BE2C (cell line): ENCODE measurements at regions not wholly inside any gene's neighbourhood (a gene's known extent, or its start where the extent isn't known, plus 50 kb on each side); places are given as distances from the start of the nearest gene placed in this dataset.

Experiments
- DNase-seq: peaks from one replicate; pipeline ENCODE4 v3.0.0-alpha.2; 2020
- H3K27me3 ChIP-seq: fragments of 250-450 bp; sonication (Bioruptor Pico); 2 replicates; pipeline ENCODE4 v1.5.1; 2020; ENCODE audit warnings: mild to moderate bottlenecking
- H3K36me3 ChIP-seq: fragments of 250-450 bp; sonication (Bioruptor Pico); 2 replicates; pipeline ENCODE4 v1.5.1; 2020; ENCODE audit warnings: mild to moderate bottlenecking
- H3K4me1 ChIP-seq: fragments of 250-450 bp; sonication (Bioruptor Pico); 2 replicates; pipeline ENCODE4 v1.5.1; 2020
- H3K4me3 ChIP-seq: 2 replicates; pipeline ENCODE4 v1.5.1; 2011; ENCODE audit warnings: low read depth, low read length
- H3K9me3 ChIP-seq: fragments of 250-450 bp; sonication (Bioruptor Pico); 2 replicates; pipeline ENCODE4 v1.5.1; 2020
- TF ChIP-seq, protein P1 (sequence below): IDR thresholded peaks from 2 replicates; pipeline ENCODE4 v1.5.1; 2012; ENCODE audit warnings: mild to moderate bottlenecking, low read depth, low read length

DNA sequence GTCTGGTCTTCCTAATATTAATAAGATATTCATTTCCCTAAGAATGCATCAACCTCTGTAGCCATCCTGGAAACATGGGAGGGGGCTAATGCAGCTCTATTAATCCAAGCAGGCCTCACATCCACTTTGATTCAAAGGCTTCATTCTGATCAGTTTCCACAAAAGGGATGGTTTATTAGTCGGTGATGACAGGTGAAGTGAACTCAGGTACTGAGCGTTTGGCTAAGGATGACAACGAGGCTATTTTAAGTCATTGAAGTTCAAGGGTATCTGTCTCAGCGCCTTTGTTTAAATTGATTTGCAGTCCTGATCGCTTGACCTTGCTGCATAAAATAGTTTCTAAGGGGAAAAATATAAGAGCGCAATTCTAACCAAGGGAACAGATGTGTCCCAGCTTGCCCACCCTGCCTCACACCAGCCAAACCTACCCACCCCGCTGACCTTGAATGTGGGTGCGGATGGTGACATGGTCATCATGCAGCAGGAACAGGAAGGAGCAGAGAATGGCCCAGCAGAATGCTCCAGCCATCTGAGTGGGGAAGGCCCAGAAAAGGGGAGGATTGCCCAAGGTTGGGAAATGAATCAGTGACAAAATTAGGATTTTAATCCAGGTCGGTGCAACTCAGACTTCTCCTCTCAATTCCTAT lies 70.5 kb upstream of the ZNF618 start:
- DNase-seq = no peak
- Histone ChIP-seq H3K9me3 (no peaks in the 10 kb centered on the region), H3K4me1 (peaks cover 6% of the 10 kb centered on the region), H3K4me3 (no peak overlapping the region), H3K36me3 (no peaks in the 10 kb centered on the region), H3K27me3 (no peaks in the 10 kb centered on the region)
- TF ChIP-seq, protein P1, sequence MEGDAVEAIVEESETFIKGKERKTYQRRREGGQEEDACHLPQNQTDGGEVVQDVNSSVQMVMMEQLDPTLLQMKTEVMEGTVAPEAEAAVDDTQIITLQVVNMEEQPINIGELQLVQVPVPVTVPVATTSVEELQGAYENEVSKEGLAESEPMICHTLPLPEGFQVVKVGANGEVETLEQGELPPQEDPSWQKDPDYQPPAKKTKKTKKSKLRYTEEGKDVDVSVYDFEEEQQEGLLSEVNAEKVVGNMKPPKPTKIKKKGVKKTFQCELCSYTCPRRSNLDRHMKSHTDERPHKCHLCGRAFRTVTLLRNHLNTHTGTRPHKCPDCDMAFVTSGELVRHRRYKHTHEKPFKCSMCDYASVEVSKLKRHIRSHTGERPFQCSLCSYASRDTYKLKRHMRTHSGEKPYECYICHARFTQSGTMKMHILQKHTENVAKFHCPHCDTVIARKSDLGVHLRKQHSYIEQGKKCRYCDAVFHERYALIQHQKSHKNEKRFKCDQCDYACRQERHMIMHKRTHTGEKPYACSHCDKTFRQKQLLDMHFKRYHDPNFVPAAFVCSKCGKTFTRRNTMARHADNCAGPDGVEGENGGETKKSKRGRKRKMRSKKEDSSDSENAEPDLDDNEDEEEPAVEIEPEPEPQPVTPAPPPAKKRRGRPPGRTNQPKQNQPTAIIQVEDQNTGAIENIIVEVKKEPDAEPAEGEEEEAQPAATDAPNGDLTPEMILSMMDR = no peak

DNA sequence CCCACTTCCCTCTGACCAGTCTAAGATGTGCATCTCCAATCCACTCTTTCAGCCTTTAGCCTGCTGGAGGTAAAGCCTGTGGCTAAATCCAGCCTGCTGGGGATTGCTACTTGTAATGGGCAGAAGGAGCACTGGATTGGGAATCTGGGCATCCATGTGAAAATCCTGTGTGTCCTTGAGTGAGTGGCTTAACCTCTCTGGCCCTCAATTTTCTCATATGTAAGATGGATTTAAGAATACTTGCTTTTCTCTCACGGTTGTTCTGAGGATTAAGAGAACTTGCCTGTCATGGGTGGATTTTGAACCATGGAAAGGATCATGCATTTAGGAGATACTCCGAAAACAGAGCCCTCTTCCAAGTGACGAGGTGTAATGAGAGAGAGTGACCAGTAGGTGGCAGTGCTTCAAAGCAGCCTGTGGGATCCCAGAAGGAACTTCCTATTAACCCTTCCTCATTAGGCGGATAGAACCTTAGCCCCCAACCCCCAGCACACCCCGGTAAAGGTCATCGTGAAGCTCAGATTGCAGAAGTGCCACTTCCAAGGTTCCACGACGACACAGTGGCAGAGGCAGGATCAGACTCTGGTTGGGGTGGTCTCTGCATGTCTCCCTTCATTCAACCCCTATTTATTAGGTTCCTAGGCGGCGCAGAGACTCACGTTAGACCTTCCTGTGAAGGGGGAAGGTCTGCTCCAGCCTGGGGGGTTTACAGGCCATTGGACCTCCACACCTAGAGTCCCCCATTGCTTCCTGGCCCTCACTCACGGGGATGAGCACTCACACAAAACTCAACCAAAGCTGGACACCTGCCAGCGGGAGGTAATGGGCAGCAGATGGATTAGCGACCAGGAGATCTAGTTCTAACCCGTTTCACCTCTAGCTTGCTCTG lies 68.7 kb upstream of the ZNF618 start:
- TF ChIP-seq, protein P1 = peak; percentile 98
- Histone ChIP-seq H3K27me3 (no peaks in the 10 kb centered on the region), H3K4me3 (peak overlapping the region; percentile 47), H3K4me1 (peaks cover 4% of the 10 kb centered on the region), H3K9me3 (no peaks in the 10 kb centered on the region), H3K36me3 (no peaks in the 10 kb centered on the region)
- peak; percentile 51 for DNase-seq

DNA sequence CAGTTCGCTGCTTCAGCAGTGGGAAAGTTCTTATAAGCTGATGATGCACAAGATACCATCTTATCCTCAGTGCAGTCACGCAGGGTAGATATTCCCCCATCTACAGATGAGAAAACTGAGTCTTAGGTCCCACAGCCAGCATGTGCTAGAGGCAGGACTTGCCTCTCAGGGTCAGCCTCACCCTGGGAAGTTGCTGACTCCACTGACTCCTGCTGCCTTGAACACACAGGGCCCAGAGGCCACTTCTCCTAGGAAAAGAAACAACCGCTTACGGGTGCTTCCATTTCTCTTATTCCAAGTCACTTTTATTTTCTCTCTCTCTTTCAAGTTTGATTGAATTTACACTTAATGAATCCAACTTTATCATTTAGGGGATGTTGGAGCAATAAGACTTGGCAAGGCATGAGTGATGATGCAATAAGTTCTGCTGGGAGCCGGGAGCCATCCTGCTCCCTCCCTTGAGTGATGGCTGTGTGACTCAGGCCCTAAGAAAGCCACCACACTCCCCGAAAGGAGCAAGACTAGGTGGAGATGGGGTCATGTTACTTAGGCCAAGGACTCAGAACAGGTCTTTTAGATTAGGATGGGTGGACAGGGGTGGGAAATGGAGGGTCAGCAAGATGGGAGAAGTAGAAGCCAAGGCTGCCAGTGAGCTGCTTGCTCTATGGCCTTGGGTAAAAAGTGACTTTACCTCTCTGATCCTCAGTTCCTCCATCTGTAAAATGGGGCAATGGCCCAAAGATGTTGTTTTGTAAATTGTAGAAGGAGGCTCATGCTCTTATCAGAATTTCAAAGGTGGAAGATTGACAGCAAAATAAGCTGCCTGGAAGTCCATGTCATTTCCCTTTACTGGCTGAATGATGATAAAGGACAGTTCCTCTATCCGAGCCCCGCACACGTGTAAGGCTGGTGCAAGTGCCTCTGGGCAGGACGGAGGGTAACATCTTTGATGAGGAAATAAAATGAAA lies 67.4 kb upstream of the ZNF618 start:
- H3K36me3 ChIP-seq = no peaks in the 10 kb centered on the region
- peaks cover 4% of the 10 kb centered on the region for H3K4me1 ChIP-seq
- TF ChIP-seq, protein P1 = no peak
- no peak overlapping the region for H3K4me3 ChIP-seq
- H3K9me3 ChIP-seq = no peaks in the 10 kb centered on the region
- H3K27me3 ChIP-seq = no peaks in the 10 kb centered on the region
- DNase-seq = no peak

DNA sequence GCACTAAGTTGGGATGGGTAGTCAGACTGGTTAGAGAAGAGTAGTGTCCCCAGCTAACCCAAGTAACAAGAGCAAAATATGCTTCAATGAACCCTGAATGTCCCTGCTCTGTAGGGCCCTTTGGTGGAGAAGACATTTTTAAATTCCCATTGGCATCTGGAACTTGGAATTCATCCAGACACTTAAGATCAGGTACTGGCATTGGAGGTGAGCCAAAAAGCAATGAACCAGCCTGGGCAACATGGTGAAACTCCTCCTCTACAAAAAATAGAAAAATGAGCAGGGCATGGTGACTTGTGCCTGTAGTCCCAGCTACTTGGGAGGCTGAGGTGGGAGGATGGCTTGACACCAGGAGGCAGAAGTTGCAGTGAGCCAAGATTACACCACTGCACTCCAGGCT lies 58.9 kb upstream of the ZNF618 start:
- no peaks in the 10 kb centered on the region for H3K36me3 ChIP-seq
- no peak for DNase-seq
- TF ChIP-seq, protein P1 = no peak
- no peaks in the 10 kb centered on the region for H3K4me1 ChIP-seq
- no peak overlapping the region for H3K4me3 ChIP-seq
- no peaks in the 10 kb centered on the region for H3K9me3 ChIP-seq
- H3K27me3 ChIP-seq = no peaks in the 10 kb centered on the region

DNA sequence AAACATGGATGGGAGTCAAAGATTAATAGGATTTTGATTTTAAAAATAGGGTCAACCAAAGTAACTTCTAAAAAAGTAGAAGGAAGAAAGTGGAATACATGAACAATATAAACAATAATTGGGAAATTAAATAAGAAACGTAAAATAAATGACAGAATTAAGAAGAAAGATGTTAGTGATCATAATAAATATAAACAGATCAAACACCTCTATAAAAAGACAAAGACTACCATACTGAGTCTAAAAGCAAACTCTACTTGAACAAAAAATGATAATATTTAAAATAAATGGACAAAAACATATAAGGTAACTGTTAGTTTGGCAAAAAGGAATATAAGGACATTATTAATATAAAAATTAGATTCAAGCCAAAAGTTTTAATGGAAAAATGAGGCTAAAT lies 57.7 kb upstream of the ZNF618 start:
- no peak for DNase-seq
- Histone ChIP-seq H3K4me3 (no peak overlapping the region), H3K4me1 (peaks cover 2% of the 10 kb centered on the region), H3K27me3 (no peaks in the 10 kb centered on the region), H3K36me3 (no peaks in the 10 kb centered on the region), H3K9me3 (no peaks in the 10 kb centered on the region)
- TF ChIP-seq, protein P1 = no peak
